Sigmoid colon (tissue), 4 donors: ENCODE measurements at regions not wholly inside any gene's neighbourhood (a gene's known extent, or its start where the extent isn't known, plus 50 kb on each side); places are given as distances from the start of the nearest gene placed in this dataset.

Source experiments
- EP300 ChIP-seq, 4 donors: sonication (generic); formaldehyde crosslinking; IDR thresholded peaks; one replicate each; pipeline ENCODE4 v1.6.1; 2017; ENCODE audit warnings: antibody characterized with exemption in 4 of 4
- POLR2AphosphoS5 ChIP-seq, 4 donors: sonication (generic); formaldehyde crosslinking; IDR thresholded peaks; one replicate each; pipeline ENCODE4 v1.6.1; 2017; ENCODE audit warnings: antibody characterized with exemption in 4 of 4
- TF ChIP-seq, protein P1 (sequence below), 4 experiments: fragments of 450-650 bp in 3 of 4; fragments of 200-600 bp in 1 of 4; IDR thresholded peaks; one replicate each; pipeline ENCODE4 v1.5.1; 2016 to 2019; ENCODE audit warnings: antibody characterized with exemption in 4 of 4, mild to moderate bottlenecking in 3 of 4, moderate library complexity in 2 of 4

DNA sequence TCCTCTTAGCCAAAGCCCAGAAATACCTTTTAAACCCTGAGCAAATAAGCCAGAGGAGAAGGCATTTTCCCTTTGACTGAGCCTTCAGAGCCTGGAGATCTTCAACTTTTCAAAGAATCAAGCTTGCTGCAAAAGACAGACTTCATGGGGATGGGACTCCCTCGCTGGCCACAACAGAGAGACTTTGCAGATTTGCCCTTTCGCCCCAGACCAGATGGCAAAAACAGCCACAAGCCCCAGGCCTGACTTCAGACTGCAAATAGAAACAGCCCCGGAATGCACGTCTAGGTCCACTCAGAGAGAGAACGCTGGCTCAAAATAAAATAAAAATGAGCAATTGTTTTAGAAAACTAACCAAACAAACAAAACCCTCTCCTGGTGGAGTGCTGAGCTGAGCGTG lies 114.6 kb upstream of the MED13L start:
- no peak for TF ChIP-seq POLR2AphosphoS5 (IDR thresholded peaks at IDR 0.05)
- no peak for TF ChIP-seq EP300 (IDR thresholded peaks at IDR 0.05)
- TF ChIP-seq, protein P1, sequence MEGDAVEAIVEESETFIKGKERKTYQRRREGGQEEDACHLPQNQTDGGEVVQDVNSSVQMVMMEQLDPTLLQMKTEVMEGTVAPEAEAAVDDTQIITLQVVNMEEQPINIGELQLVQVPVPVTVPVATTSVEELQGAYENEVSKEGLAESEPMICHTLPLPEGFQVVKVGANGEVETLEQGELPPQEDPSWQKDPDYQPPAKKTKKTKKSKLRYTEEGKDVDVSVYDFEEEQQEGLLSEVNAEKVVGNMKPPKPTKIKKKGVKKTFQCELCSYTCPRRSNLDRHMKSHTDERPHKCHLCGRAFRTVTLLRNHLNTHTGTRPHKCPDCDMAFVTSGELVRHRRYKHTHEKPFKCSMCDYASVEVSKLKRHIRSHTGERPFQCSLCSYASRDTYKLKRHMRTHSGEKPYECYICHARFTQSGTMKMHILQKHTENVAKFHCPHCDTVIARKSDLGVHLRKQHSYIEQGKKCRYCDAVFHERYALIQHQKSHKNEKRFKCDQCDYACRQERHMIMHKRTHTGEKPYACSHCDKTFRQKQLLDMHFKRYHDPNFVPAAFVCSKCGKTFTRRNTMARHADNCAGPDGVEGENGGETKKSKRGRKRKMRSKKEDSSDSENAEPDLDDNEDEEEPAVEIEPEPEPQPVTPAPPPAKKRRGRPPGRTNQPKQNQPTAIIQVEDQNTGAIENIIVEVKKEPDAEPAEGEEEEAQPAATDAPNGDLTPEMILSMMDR (IDR thresholded peaks at IDR 0.05): no peak
